GM18909 (cell line): ENCODE measurements at regions not wholly inside any gene's neighbourhood (a gene's known extent, or its start where the extent isn't known, plus 50 kb on each side); places are given as distances from the start of the nearest gene placed in this dataset.
"Not testable (repeated sequence)": the region's sequence is repeated elsewhere in the genome, so short reads cannot be mapped to it uniquely, and the experiment has no call there.

Experiments used
- ATAC-seq: cut with Tn5 transposase; IDR thresholded peaks from one replicate; pipeline ENCODE4 v1.9.1; 2021; ENCODE audit warnings: mild to moderate bottlenecking; ENCODE audit not compliant: unreplicated experiment, poor library complexity

GRCh38 chr1:229851511-229851910, 215.5 kb upstream of the GALNT2 start:
- ATAC-seq, result no peak

- ATAC-seq, result no peak
Observed at GRCh38 chr1:229853751-229854150, 213.3 kb upstream of the GALNT2 start.

GRCh38 chr1:229854620-229855019, 212.4 kb upstream of the GALNT2 start:
- no peak for ATAC-seq

GRCh38 chr1:229856009-229856650, 210.9 kb upstream of the GALNT2 start:
- peak; percentile 98 for ATAC-seq

- no peak for ATAC-seq
Observed at GRCh38 chr1:229857585-229857984, 209.5 kb upstream of the GALNT2 start.

- no peak for ATAC-seq
Observed at GRCh38 chr1:229859026-229859425, 208.0 kb upstream of the GALNT2 start.

GRCh38 chr1:229860926-229861325, 206.1 kb upstream of the GALNT2 start:
- no peak for ATAC-seq

- ATAC-seq, result no peak
Observed at GRCh38 chr1:229862017-229862774, 204.8 kb upstream of the GALNT2 start.

- ATAC-seq, result no peak
Observed at GRCh38 chr1:229863651-229864545, 203.1 kb upstream of the GALNT2 start.

- ATAC-seq, result no peak
Observed at GRCh38 chr1:229864686-229865230, 202.3 kb upstream of the GALNT2 start.

GRCh38 chr1:229865321-229865720, 201.7 kb upstream of the GALNT2 start:
- ATAC-seq, result not testable (repeated sequence)

GRCh38 chr1:229867726-229868125, 199.3 kb upstream of the GALNT2 start:
- ATAC-seq, result no peak

GRCh38 chr1:229869240-229869639, 197.8 kb upstream of the GALNT2 start:
- no peak for ATAC-seq

GRCh38 chr1:229869687-229870086, 197.4 kb upstream of the GALNT2 start:
- ATAC-seq, result no peak

- ATAC-seq, result no peak
Observed at GRCh38 chr1:229870381-229870780, 196.7 kb upstream of the GALNT2 start.

- no peak for ATAC-seq
Observed at GRCh38 chr1:229871078-229871676, 195.9 kb upstream of the GALNT2 start.

GRCh38 chr1:229874136-229874535, 192.9 kb upstream of the GALNT2 start:
- no peak for ATAC-seq

- ATAC-seq, result no peak
Observed at GRCh38 chr1:229874609-229875008, 192.4 kb upstream of the GALNT2 start.

- no peak for ATAC-seq
Observed at GRCh38 chr1:229875086-229875485, 192.0 kb upstream of the GALNT2 start.

GRCh38 chr1:229879746-229880145, 187.3 kb upstream of the GALNT2 start:
- ATAC-seq, result no peak
